ENCODE measurements at regions not wholly inside any gene's neighbourhood (a gene's known extent, or its start where the extent isn't known, plus 50 kb on each side); places are given as distances from the start of the nearest gene placed in this dataset.
A peak's percentile ranks its signal among the peaks of the same experiment; 100 is the strongest.

DNA sequence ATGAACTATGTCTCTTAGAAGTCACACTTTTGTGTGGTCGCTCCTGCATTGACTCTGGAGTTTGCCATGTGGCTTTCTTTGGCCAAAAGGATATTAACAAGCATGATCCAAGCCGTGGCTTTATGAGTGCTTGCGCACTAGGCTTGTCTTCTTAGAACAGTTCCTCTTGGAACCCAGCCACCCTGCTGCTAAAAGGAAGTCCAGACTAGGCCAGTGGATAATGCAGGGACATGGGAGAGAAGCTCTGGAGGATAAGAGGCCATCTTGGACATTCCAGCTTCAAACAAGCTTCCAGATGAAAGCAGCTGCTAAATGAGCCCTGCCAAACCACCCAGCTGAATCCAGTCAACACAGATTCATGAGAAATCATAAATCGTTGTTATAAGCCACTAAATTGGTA is 346.4 kb downstream of the CDC5L start:
- TF ChIP-seq, protein P1, sequence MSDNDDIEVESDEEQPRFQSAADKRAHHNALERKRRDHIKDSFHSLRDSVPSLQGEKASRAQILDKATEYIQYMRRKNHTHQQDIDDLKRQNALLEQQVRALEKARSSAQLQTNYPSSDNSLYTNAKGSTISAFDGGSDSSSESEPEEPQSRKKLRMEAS (IDR thresholded peaks at IDR 0.05; ENCODE audit: low read depth, low read length): no peak
- no peak for DNase-seq (ENCODE audit: low read depth)

DNA sequence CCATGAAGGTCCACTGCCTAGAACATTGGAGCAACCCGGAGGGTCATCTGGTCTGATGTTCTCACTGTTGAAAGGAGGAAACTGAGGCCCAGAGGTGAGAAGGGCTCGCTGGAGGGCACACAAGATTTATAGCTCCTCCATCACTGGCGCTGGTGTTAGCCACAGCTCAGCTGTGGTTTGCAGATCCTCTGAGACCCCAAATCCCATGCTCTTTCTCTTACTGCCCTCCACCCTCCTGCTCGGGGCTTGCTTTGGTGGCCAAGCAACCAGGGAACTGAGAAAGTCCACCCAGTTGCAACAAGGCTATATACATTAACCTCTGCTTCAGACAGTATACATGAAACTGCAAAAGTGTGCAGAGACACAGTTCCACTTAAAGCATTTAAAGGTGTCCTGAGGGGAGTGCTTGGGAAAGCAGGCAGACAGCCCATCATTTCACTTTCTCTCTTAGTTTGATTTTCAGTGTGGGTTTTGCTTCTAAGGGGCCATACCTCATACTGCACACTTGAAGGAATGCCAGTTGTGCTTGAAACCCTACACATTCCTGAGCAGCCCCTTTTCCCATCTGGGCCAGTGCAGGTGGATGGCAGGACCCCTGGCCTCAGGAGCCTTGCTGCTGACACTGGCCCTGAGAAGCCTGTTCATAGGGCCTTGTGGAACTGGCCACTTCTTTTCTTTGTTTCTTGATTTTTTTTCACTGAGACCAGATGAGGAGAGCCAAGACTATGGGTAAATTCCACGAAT is 347.6 kb downstream of the CDC5L start:
- no peak overlapping the region for H3K4me3 ChIP-seq (ENCODE audit: low read depth, low read length)
- TF ChIP-seq, protein P1 (IDR thresholded peaks at IDR 0.05; ENCODE audit: low read depth, low read length): no peak
- TF ChIP-seq, protein P2, sequence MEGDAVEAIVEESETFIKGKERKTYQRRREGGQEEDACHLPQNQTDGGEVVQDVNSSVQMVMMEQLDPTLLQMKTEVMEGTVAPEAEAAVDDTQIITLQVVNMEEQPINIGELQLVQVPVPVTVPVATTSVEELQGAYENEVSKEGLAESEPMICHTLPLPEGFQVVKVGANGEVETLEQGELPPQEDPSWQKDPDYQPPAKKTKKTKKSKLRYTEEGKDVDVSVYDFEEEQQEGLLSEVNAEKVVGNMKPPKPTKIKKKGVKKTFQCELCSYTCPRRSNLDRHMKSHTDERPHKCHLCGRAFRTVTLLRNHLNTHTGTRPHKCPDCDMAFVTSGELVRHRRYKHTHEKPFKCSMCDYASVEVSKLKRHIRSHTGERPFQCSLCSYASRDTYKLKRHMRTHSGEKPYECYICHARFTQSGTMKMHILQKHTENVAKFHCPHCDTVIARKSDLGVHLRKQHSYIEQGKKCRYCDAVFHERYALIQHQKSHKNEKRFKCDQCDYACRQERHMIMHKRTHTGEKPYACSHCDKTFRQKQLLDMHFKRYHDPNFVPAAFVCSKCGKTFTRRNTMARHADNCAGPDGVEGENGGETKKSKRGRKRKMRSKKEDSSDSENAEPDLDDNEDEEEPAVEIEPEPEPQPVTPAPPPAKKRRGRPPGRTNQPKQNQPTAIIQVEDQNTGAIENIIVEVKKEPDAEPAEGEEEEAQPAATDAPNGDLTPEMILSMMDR (IDR thresholded peaks at IDR 0.05; ENCODE audit: low read depth, low read length): no peak
- no peak for TF ChIP-seq POLR2A (IDR thresholded peaks at IDR 0.05; ENCODE audit: extremely low read depth, insufficient read length)
- TF ChIP-seq MYC (IDR thresholded peaks at IDR 0.05; ENCODE audit: low read depth, low read length): no peak
- no peak for DNase-seq (ENCODE audit: low read depth)

More for the DNA sequence above, 346.4 kb downstream of the CDC5L start:
- no peak overlapping the region for H3K4me3 ChIP-seq (ENCODE audit: low read depth, low read length)

DNA sequence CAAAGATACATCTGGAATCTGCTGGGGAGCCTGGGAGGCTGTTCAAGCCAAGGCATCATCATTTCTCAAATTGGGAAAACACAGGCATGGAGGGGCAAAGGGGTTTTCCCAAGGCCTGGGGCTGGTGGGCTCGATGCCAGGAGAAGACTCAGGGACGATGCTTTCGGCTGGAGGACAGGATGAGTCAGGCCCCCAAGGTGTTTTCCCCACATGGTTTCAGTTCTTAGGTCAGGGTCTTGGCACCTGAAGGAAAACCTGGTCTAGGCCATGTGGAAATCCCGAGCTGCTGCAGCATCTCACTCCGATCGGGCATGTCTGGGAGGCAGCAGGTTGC is 348.1 kb downstream of the CDC5L start:
- no peak for DNase-seq (ENCODE audit: low read depth)

DNA sequence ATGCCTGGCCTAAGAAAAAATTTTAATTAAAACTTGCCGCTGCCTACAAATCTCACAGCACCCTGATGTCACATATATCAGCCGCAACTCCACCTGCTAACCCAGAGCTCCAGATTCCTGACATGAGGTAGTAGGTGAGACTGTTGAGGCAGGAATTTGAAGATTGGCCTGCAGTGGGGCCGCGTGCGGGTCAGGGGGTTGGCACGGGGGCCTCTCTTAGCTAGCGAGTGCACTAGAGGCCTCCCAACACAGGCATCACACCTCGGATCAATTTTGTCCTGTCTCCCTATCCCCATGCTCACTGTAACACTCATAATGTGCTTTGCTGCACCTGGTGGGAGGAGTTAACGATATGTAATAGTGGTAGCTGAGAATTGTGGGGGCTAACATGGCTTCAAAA is 349.8 kb downstream of the CDC5L start:
- H3K4me3 ChIP-seq (ENCODE audit: low read depth, low read length): no peak overlapping the region
- TF ChIP-seq, protein P1 (IDR thresholded peaks at IDR 0.05; ENCODE audit: low read depth, low read length): no peak
- TF ChIP-seq, protein P2 (IDR thresholded peaks at IDR 0.05; ENCODE audit: low read depth, low read length): no peak
- no peak for DNase-seq (ENCODE audit: low read depth)

More for the DNA sequence above, 348.1 kb downstream of the CDC5L start:
- TF ChIP-seq POLR2A (IDR thresholded peaks at IDR 0.05; ENCODE audit: extremely low read depth, insufficient read length) (no peak), MYC (IDR thresholded peaks at IDR 0.05; ENCODE audit: low read depth, low read length) (no peak)
- TF ChIP-seq, protein P2 (IDR thresholded peaks at IDR 0.05; ENCODE audit: low read depth, low read length): no peak
- no peak overlapping the region for H3K4me3 ChIP-seq (ENCODE audit: low read depth, low read length)

DNA sequence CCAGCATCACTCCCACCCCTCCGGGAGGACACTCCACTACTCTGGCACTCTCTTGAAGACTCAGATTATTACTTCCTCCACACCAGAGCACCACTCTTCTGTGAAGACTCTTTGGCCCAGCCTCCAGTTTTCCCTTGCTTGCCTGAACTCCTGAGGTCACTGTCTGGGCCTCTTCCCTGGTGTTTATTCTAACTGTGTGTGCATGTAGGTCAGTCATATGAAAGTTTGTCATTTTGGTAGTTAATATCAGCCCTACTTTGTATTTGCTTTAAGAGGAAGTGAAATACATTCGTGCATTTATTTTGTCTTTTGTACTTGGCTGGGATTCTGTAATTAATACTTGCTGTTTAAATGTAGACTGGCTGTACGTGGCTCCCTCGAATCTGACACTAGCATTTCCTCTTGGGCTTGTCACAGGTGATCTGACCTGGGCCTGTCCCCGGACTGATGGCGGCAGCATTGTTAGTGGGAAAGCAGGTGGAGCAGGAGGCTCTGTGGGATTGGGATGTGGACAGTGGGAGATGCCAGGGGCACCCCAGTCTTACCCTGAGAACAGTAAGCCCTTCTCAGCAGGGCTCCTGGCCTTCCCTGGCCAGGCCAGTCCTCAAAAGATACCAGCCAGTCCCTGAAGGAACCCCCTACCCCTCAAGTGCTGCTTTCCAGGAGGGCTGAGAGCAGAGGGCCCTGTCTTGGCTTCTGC is 350.5 kb downstream of the CDC5L start:
- H3K4me3 ChIP-seq (ENCODE audit: low read depth, low read length): no peak overlapping the region
- no peak for TF ChIP-seq POLR2A (IDR thresholded peaks at IDR 0.05; ENCODE audit: extremely low read depth, insufficient read length)
- no peak for DNase-seq (ENCODE audit: low read depth)

DNA sequence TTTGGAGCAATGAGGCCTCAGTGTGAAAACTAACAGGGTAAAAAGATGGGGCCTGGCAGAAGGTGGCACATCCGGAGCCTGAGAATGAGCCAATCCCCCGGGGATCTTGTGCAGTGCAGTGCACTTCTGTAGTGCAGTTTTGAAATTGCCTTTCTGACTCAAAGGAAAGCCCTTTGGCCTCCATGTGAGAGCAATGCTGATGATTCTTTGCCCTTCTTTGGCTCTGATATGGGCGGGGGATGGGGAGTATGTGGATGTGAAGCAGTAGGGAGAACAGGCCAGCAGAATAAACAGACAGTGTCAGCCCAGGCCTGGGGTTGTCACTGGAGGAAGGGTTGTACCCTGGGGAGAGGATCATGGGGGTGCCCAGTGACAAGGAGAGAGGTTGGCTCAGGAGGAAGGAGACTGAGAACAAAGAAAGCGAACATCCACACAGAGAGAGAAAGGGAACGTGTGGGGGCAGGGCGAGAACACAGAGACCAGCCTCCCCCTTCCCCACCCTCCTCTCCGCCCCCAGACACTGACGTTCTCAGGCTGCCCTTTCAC is 351.2 kb downstream of the CDC5L start:
- TF ChIP-seq, protein P2 (IDR thresholded peaks at IDR 0.05; ENCODE audit: low read depth, low read length): no peak
- no peak for TF ChIP-seq MYC (IDR thresholded peaks at IDR 0.05; ENCODE audit: low read depth, low read length)
- peak; percentile 60 for DNase-seq (ENCODE audit: low read depth)
- H3K4me3 ChIP-seq (ENCODE audit: low read depth, low read length): no peak overlapping the region

DNA sequence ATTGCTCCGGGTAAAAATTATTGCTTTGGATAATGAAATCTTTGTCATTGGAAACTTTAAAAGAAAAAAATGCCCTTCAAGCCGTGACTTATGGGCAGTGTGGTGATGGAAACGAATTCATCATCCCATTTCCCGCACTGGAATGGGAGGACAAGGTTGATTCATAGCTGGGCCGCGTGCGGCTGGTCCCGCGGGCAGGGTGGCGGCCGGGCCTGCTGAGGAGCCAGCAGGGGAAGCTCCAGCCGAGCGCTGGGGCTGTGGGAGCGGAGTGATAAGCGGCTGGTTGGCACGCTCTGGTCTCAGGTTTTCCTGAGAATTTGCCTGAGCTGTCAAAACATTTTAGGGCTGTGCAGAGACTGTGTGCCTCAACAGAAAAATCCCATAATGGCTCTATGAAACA is 351.7 kb downstream of the CDC5L start:
- no peak overlapping the region for H3K4me3 ChIP-seq (ENCODE audit: low read depth, low read length)
- TF ChIP-seq POLR2A (IDR thresholded peaks at IDR 0.05; ENCODE audit: extremely low read depth, insufficient read length) (no peak), MYC (IDR thresholded peaks at IDR 0.05; ENCODE audit: low read depth, low read length) (no peak)
- TF ChIP-seq, protein P1 (IDR thresholded peaks at IDR 0.05; ENCODE audit: low read depth, low read length): no peak
- TF ChIP-seq, protein P2 (IDR thresholded peaks at IDR 0.05; ENCODE audit: low read depth, low read length): no peak
- DNase-seq (ENCODE audit: low read depth): no peak
